CD4-positive, alpha-beta T cell treated with Interleukin-17A for 1 hour (primary cell): ENCODE measurements at regions not wholly inside any gene's neighbourhood (a gene's known extent, or its start where the extent isn't known, plus 50 kb on each side); places are given as distances from the start of the nearest gene placed in this dataset.
"Not testable (repeated sequence)": the region's sequence is repeated elsewhere in the genome, so short reads cannot be mapped to it uniquely, and the experiment has no call there.

Experiments used
- DNase-seq: peaks from one replicate; pipeline ENCODE4 v3.0.0-alpha.2; 2020

DNA sequence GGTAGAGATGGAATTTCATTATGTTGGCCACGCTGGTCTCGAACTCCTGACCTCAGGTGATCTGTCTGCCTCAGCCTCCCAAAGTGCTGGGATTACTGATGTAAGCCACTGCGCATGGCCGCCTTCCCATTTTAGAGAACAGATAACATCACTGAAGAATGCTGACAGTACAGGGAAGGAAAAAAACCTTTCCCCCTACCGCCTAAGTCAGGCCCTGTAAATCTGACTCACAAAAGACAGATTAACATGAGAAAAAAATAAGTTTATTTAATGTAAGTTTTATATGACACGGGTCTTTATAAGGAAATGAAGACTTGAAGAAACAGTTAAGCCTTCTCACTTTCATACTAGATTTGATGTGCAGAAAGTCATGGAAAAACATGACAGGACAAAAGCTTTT lies 227.2 kb upstream of the ZNF608 start:
- no peak for DNase-seq

GRCh38 chr5:124976086-124976485 lies 229.6 kb upstream of the ZNF608 start:
- no peak for DNase-seq

DNA sequence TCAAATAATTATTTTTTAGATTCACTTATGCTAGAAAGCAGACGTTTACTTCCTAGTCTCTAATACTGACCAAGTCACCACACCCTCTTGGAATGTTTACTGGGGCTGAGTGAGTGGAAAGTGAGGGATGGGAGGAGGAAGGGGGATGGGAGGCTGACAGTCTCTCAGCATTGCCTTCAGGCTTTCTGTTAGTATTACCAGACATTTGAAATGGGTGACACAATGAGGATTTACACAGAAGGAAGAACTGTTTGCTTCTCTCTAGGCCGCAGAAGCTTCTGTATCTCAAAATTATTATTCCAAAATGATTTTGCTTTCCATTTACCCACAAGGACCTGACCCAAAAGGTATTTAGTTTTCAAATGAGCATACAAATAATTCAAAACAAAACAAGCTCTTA lies 232.8 kb upstream of the ZNF608 start:
- DNase-seq: no peak

DNA sequence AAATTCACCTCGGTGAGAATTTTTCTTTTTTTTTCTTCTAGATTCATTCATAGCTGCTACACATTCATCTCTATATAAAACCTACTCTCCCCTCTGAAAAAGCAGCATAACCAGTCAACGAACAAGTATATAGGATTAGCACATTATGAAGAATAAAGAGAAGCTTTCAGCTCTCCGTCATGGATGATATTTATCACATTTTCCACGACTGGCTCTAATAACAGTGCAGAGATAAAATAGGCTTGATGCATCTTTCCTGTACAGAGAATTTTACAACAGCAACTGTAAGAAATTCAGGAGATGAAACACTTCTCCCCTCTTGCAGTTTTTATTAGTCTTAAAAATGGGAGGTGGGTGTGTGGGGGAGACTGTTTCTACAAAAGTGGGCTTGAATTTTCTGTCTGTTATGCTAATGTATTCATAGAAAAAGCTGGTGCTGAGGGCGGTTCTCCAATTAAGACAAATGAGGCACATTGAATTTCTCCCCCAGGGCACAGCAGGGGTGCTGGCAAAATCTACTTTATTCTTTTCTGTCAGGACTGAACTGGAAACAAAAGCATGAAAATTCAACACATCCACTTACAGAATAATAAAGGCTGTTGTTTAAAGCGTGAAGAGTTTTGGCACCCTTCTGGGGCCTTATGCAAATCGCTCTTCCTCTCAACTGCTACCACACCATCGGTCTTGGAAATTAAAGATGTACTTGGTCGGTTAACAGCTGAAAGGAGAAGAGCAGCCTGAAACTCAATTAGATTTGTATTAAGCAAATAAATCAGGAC lies 233.9 kb upstream of the ZNF608 start:
- no peak for DNase-seq

DNA sequence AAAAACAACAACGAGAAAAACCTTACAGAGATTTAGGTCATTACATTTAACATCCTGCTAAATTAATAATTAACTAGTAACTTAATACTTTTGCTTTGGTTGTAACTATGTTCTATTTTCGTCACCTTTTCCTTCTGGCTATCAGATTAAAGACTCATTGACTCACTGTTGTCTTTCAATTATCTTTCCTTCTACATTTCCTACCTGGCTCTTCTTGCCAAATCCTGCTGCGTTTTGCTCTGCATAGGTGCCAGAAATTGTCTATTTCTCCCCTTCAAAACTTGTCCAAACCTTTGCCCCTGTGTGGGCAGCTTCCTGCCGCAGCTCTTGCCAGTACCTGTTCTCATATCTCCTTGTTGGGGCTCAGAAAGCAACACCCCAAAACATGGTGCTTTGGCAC lies 235.5 kb upstream of the ZNF608 start:
- DNase-seq: no peak

GRCh38 chr5:124986170-124986569 lies 239.7 kb upstream of the ZNF608 start:
- DNase-seq: no peak

DNA sequence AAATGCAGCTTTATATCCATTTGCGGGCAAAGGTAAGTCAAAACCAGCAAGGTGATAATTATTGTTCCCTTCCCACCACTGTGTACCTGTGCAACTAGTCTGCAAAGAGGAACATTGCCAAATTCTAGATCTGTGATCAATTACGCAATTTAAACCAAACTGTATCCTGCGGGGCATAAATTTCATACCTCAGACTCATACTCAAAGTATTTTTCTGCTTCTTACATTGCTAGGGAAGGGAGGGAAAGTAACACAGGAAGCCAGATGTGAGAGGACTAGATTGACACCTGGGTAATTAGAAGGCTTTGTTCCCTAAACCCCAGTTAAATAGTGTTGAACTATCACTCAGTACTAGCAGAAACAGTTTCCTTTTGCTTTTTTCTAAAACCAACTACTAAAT lies 240.2 kb upstream of the ZNF608 start:
- DNase-seq: no peak

- DNase-seq: not testable (repeated sequence)
Observed at GRCh38 chr5:124987786-124988185, 241.3 kb upstream of the ZNF608 start.

- no peak for DNase-seq
Observed at GRCh38 chr5:124990723-124991122, 244.3 kb upstream of the ZNF608 start.

- no peak for DNase-seq
Observed at GRCh38 chr5:124995421-124995820, 249.0 kb upstream of the ZNF608 start.

DNA sequence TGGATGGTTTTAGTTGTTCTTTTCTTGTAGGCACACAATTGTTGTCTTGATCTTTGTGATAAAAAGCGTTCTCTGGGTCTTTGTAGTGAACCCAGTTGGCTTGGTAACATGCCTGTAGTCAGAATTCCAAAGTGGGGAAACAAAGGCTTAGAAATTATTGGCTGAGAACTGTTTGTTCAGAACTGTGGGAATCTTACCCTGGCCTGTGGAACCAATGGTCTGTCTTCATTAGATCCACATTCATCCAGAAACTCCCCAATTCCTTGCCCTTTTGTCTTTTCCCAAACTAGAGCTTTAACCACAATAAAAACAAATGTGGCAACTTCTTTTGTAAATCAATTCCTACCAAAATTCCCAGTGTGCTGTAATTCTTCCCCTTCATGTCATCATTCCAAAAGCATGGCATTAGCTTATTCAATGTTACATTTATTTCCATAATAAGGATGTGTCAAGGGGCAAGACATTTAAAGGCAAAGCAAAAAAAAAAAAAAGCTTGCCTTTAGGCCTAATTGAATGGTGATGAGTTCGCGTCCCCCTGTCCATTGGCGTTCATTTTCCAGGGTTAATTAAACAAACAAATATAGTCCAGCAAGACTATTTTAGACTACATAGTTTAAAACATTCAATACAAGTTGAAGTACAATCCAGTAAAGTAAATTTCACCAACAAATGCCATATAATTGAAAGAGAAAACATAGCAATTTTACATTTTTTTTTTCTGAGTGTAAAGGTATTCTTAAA lies 249.8 kb upstream of the ZNF608 start:
- DNase-seq: no peak

DNA sequence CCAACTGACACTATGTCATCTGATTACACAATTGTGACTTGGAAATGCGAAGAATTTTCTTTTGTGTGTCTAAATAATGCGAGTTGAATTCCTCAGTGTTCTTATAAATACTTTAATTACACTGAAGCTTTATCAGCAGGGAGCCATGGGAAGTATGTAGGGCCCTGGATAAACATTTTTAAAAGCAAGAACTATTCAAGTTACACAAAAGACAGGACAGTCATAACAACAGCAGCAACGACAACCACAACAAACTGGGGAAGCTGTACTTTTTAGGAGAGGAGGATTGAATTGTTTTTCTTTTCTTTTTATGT lies 250.3 kb upstream of the ZNF608 start:
- no peak for DNase-seq

- DNase-seq: no peak
Observed at GRCh38 chr5:124997186-124997893, 250.9 kb upstream of the ZNF608 start.

DNA sequence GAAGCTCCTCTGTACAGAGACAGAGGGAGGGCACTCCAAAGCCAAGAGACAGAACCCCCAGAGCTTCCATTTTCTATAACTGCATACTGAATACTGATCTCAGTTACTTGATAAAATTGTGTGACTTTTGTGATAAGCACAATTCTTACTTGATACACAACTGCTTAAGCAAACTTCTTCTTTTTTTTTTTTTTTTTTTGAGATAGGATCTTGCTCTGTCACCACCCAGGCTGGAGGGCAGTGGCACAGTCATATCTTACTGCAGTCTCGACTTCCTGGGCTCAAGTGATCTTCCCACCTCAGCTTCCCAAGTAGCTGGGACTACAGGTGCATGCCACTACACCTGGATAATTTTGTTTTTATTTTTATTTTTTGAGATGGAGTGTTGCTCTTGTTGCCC lies 252.1 kb upstream of the ZNF608 start:
- no peak for DNase-seq

DNA sequence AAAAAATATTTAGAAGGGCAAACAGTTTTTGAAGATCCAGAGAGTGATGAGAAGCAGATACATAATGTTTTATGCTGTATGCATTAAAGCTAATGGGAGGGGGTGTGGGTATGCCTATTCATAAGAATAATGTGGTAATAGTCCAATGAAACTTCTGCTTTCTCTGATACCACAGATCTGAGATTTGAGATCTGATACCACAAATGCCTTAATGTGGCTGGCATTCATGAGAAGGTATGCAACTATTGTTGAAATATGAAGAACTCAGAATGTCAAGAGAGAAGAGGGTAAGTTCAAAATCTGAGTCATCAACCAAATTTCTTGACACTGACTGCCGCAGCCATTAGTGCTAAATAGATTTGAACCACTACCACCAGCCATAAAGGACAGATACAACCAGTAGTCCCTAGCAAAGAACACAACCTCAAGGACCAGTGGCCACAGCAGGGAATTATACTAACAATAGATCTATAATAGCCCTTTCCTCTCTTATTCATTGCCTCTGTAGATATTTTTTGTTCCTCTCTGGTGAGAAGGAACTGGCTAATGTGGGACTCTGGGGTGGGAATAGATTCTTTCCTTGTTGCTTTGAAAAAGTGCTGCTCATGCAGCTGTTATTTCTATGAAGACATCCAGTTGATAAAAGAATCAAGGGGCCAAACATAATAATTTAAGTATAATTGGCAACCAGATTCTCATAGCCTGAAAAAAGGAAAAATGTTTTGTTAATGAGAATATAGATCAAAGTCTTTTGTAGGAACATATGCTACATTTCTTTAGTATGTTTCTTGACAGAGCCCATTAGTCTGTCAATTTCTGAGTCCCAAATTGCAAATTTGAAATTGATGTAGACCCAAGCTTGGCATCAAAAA lies 256.5 kb upstream of the ZNF608 start:
- no peak for DNase-seq

DNA sequence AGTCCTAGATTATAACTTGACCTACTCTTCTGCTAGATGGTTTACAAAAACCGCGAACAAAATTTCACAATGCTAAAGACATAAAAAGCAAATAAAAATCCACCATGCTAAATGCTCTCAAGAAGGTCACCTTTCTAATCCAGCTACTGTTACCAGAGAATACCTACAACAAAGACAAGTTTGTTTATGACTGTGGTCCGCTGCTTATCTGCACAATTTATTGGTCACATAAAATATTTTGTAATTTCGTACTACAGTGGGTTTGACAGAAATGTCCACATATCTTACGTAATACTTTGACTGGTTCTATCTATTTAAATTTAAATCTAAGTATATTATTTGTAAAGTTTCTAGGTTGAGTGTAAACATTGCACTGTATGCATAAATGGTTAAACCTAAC lies 257.6 kb upstream of the ZNF608 start:
- no peak for DNase-seq

GRCh38 chr5:125005266-125005665 lies 258.8 kb upstream of the ZNF608 start:
- DNase-seq: no peak

- no peak for DNase-seq
Observed at GRCh38 chr5:125006011-125006685, 259.7 kb upstream of the ZNF608 start.

DNA sequence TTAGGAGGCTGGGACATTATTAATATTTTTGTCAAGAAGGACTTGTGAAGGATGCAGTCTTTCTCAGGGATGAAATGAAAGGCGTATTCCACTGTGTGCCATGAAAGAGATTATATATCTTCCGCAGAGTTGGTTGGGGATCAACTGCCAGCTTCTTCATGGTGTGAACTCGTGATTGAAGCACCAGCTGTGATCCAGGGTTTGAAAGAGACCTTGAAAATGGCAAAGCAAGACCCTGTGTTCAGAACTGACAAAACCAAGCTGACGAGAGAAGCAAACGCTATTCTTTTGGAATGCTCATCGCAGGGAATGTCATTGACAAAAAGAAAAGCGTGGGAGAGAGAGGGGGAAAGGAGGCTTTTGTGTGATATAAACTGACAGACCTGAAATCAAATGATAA lies 263.9 kb upstream of the ZNF608 start:
- no peak for DNase-seq

DNA sequence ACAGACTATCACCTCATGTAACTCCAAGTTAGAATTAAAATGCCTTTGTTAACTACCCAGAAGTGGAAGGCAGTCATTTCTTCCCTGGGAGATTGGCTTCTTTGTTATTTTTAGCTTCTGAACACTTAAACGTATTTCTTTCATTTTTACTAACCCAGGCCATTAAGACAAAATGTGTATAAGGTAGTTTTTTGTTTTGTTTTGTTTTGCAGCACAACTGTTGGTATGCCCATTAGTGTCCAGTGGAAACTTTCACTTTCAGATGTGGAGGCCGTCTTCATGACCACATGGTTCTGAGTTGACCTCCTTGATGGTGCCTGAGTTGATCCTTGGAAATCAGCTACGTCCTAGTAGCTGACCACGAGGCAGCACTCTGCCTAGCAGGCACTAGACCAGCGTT lies 264.6 kb upstream of the ZNF608 start:
- no peak for DNase-seq

- no peak for DNase-seq
Observed at GRCh38 chr5:125011419-125011818, 265.0 kb upstream of the ZNF608 start.

- DNase-seq: no peak
Observed at GRCh38 chr5:125011947-125012346, 265.5 kb upstream of the ZNF608 start.
